ENCODE measurements at regions not wholly inside any gene's neighbourhood (a gene's known extent, or its start where the extent isn't known, plus 50 kb on each side); places are given as distances from the start of the nearest gene placed in this dataset.
A peak's percentile ranks its signal among the peaks of the same experiment; 100 is the strongest.

DNA sequence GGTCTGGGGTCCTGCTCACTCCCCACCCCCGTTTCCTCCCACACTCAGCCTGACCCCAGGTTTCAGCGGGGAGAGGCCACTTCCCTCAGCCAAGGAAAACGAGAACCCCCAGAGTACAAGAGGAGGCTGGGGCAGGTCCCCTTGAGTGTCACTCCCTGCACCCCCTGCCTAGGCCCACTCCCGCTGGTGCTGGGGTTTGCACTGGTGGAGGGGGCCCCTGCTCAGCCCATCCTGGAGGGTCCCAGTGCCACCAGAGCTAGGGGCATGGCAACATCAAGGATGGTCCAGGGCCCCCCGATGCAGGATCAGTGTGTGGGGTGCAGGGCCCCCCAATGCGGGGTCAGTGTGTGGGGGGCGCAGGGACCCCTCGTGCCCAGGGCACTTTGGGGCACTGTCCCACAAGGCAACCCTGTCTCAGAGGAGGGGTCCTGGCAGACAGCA lies 70.5 kb upstream of the KCTD7 start:
- Mint-ChIP-seq H3K27ac (no peak overlapping the region), H3K9me3 (no peaks in the 10 kb centered on the region), H3K4me3 (no peak overlapping the region), H3K4me1 (peaks cover 7% of the 10 kb centered on the region), H3K27me3 (ENCODE audit: insufficient read depth, low read depth, poor library complexity) (peaks cover 6% of the 10 kb centered on the region), H3K36me3 (ENCODE audit: low read depth) (peaks cover 28% of the 10 kb centered on the region)
- no peak for DNase-seq (ENCODE audit: low spot score)
- Histone ChIP-seq H3K9me2 (ENCODE audit: insufficient read depth) (no peaks in the 10 kb centered on the region), H3K27ac (ENCODE audit: low read depth) (peak overlapping the region; percentile 84; the same call in 1 of the 2 replicates), H4K20me1 (replicated peaks; ENCODE audit: insufficient read depth) (peaks cover 12% of the 10 kb centered on the region; the same call in 1 of the 2 replicates), H3F3A (replicated peaks; ENCODE audit: low read depth) (peaks cover 5% of the 10 kb centered on the region; the same call in 1 of the 2 replicates), H3K36me3 (ENCODE audit: insufficient read depth) (peaks cover 15% of the 10 kb centered on the region; the same call in 1 of the 2 replicates), H3K4me3 (no peak overlapping the region), H3K79me2 (replicated peaks; ENCODE audit: insufficient read depth) (peaks cover 32% of the 10 kb centered on the region), H3K27me3 (ENCODE audit: insufficient read depth) (no peaks in the 10 kb centered on the region), H3K4me2 (no peak overlapping the region; the same call in 1 of the 2 replicates), H3K4me1 (ENCODE audit: insufficient read depth) (no peaks in the 10 kb centered on the region; the same call in 1 of the 2 replicates), H2AFZ (no peak overlapping the region)
- ATAC-seq = peak; percentile 10
- TF ChIP-seq, protein P1, sequence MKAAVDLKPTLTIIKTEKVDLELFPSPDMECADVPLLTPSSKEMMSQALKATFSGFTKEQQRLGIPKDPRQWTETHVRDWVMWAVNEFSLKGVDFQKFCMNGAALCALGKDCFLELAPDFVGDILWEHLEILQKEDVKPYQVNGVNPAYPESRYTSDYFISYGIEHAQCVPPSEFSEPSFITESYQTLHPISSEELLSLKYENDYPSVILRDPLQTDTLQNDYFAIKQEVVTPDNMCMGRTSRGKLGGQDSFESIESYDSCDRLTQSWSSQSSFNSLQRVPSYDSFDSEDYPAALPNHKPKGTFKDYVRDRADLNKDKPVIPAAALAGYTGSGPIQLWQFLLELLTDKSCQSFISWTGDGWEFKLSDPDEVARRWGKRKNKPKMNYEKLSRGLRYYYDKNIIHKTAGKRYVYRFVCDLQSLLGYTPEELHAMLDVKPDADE (IDR thresholded peaks at IDR 0.05) = no peak
- TF ChIP-seq NANOG (IDR thresholded peaks at IDR 0.05; ENCODE audit: borderline replicate concordance) (no peak), JUNB (IDR thresholded peaks at IDR 0.05; ENCODE audit: unreplicated experiment) (no peak), EZH2 (IDR thresholded peaks at IDR 0.05; ENCODE audit: low read depth, unreplicated experiment) (no peak), ZNF331 (CRISPR knock-in tag; IDR thresholded peaks at IDR 0.05; ENCODE audit: low read depth) (no peak), POLR2AphosphoS5 (IDR thresholded peaks at IDR 0.05; ENCODE audit: low read depth) (no peak), ZNF114 (CRISPR knock-in tag; IDR thresholded peaks at IDR 0.05) (no peak), STAT1 (IDR thresholded peaks at IDR 0.05; ENCODE audit: unreplicated experiment) (no peak), CREB1 (CRISPR knock-in tag; IDR thresholded peaks at IDR 0.05; ENCODE audit: low read depth) (no peak), EZH2phosphoT487 (IDR thresholded peaks at IDR 0.05; ENCODE audit: unreplicated experiment) (no peak)
- TF ChIP-seq, protein P2, sequence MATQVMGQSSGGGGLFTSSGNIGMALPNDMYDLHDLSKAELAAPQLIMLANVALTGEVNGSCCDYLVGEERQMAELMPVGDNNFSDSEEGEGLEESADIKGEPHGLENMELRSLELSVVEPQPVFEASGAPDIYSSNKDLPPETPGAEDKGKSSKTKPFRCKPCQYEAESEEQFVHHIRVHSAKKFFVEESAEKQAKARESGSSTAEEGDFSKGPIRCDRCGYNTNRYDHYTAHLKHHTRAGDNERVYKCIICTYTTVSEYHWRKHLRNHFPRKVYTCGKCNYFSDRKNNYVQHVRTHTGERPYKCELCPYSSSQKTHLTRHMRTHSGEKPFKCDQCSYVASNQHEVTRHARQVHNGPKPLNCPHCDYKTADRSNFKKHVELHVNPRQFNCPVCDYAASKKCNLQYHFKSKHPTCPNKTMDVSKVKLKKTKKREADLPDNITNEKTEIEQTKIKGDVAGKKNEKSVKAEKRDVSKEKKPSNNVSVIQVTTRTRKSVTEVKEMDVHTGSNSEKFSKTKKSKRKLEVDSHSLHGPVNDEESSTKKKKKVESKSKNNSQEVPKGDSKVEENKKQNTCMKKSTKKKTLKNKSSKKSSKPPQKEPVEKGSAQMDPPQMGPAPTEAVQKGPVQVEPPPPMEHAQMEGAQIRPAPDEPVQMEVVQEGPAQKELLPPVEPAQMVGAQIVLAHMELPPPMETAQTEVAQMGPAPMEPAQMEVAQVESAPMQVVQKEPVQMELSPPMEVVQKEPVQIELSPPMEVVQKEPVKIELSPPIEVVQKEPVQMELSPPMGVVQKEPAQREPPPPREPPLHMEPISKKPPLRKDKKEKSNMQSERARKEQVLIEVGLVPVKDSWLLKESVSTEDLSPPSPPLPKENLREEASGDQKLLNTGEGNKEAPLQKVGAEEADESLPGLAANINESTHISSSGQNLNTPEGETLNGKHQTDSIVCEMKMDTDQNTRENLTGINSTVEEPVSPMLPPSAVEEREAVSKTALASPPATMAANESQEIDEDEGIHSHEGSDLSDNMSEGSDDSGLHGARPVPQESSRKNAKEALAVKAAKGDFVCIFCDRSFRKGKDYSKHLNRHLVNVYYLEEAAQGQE (IDR thresholded peaks at IDR 0.05; ENCODE audit: unreplicated experiment) = no peak
- TF ChIP-seq, protein P3, sequence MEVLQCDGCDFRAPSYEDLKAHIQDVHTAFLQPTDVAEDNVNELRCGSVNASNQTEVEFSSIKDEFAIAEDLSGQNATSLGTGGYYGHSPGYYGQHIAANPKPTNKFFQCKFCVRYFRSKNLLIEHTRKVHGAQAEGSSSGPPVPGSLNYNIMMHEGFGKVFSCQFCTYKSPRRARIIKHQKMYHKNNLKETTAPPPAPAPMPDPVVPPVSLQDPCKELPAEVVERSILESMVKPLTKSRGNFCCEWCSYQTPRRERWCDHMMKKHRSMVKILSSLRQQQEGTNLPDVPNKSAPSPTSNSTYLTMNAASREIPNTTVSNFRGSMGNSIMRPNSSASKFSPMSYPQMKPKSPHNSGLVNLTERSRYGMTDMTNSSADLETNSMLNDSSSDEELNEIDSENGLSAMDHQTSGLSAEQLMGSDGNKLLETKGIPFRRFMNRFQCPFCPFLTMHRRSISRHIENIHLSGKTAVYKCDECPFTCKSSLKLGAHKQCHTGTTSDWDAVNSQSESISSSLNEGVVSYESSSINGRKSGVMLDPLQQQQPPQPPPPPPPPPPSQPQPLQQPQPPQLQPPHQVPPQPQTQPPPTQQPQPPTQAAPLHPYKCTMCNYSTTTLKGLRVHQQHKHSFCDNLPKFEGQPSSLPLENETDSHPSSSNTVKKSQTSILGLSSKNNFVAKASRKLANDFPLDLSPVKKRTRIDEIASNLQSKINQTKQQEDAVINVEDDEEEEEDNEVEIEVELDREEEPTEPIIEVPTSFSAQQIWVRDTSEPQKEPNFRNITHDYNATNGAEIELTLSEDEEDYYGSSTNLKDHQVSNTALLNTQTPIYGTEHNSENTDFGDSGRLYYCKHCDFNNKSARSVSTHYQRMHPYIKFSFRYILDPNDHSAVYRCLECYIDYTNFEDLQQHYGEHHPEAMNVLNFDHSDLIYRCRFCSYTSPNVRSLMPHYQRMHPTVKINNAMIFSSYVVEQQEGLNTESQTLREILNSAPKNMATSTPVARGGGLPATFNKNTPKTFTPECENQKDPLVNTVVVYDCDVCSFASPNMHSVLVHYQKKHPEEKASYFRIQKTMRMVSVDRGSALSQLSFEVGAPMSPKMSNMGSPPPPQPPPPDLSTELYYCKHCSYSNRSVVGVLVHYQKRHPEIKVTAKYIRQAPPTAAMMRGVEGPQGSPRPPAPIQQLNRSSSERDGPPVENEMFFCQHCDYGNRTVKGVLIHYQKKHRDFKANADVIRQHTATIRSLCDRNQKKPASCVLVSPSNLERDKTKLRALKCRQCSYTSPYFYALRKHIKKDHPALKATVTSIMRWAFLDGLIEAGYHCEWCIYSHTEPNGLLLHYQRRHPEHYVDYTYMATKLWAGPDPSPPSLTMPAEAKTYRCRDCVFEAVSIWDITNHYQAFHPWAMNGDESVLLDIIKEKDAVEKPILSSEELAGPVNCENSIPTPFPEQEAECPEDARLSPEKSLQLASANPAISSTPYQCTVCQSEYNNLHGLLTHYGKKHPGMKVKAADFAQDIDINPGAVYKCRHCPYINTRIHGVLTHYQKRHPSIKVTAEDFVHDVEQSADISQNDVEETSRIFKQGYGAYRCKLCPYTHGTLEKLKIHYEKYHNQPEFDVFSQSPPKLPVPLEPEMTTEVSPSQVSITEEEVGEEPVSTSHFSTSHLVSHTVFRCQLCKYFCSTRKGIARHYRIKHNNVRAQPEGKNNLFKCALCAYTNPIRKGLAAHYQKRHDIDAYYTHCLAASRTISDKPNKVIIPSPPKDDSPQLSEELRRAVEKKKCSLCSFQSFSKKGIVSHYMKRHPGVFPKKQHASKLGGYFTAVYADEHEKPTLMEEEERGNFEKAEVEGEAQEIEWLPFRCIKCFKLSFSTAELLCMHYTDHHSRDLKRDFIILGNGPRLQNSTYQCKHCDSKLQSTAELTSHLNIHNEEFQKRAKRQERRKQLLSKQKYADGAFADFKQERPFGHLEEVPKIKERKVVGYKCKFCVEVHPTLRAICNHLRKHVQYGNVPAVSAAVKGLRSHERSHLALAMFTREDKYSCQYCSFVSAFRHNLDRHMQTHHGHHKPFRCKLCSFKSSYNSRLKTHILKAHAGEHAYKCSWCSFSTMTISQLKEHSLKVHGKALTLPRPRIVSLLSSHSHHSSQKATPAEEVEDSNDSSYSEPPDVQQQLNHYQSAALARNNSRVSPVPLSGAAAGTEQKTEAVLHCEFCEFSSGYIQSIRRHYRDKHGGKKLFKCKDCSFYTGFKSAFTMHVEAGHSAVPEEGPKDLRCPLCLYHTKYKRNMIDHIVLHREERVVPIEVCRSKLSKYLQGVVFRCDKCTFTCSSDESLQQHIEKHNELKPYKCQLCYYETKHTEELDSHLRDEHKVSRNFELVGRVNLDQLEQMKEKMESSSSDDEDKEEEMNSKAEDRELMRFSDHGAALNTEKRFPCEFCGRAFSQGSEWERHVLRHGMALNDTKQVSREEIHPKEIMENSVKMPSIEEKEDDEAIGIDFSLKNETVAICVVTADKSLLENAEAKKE (CRISPR knock-in tag; IDR thresholded peaks at IDR 0.05) = no peak
- TF ChIP-seq, protein P4, sequence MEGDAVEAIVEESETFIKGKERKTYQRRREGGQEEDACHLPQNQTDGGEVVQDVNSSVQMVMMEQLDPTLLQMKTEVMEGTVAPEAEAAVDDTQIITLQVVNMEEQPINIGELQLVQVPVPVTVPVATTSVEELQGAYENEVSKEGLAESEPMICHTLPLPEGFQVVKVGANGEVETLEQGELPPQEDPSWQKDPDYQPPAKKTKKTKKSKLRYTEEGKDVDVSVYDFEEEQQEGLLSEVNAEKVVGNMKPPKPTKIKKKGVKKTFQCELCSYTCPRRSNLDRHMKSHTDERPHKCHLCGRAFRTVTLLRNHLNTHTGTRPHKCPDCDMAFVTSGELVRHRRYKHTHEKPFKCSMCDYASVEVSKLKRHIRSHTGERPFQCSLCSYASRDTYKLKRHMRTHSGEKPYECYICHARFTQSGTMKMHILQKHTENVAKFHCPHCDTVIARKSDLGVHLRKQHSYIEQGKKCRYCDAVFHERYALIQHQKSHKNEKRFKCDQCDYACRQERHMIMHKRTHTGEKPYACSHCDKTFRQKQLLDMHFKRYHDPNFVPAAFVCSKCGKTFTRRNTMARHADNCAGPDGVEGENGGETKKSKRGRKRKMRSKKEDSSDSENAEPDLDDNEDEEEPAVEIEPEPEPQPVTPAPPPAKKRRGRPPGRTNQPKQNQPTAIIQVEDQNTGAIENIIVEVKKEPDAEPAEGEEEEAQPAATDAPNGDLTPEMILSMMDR (conservative IDR thresholded peaks at IDR 0.05; ENCODE audit: low read depth in 2 of 2) = no peak
